ENCODE measurements at regions not wholly inside any gene's neighbourhood (a gene's known extent, or its start where the extent isn't known, plus 50 kb on each side); places are given as distances from the start of the nearest gene placed in this dataset.

GRCh38 chr4:173685831-173686210, 155.8 kb upstream of the HAND2 start:
- no peak for TF ChIP-seq POLR2A (IDR thresholded peaks at IDR 0.05; ENCODE audit: low read depth, low read length)
- no peak for DNase-seq (ENCODE audit: insufficient read length, low spot score)
- no peak for FAIRE-seq

GRCh38 chr4:173685165-173685830, 155.3 kb upstream of the HAND2 start:
- FAIRE-seq (no peak), DNase-seq (ENCODE audit: insufficient read length, low spot score) (no peak)
- no peak for TF ChIP-seq POLR2A (IDR thresholded peaks at IDR 0.05; ENCODE audit: low read depth, low read length)

GRCh38 chr4:173684223-173684622, 154.2 kb upstream of the HAND2 start:
- FAIRE-seq (no peak), DNase-seq (ENCODE audit: insufficient read length, low spot score) (no peak)
- TF ChIP-seq POLR2A (IDR thresholded peaks at IDR 0.05; ENCODE audit: low read depth, low read length): no peak

- no peak for DNase-seq (ENCODE audit: insufficient read length, low spot score)
- FAIRE-seq: no peak
- TF ChIP-seq POLR2A (IDR thresholded peaks at IDR 0.05; ENCODE audit: low read depth, low read length): no peak
These were observed 152.6 kb upstream of the HAND2 start for GRCh38 chr4:173682609-173683008.

GRCh38 chr4:173680278-173680677, 150.2 kb upstream of the HAND2 start:
- TF ChIP-seq POLR2A (IDR thresholded peaks at IDR 0.05; ENCODE audit: low read depth, low read length): no peak
- no peak for DNase-seq (ENCODE audit: insufficient read length, low spot score)
- no peak for FAIRE-seq

GRCh38 chr4:173675446-173675845, 145.4 kb upstream of the HAND2 start:
- DNase-seq (ENCODE audit: insufficient read length, low spot score) (no peak), FAIRE-seq (no peak)
- no peak for TF ChIP-seq POLR2A (IDR thresholded peaks at IDR 0.05; ENCODE audit: low read depth, low read length)

GRCh38 chr4:173669460-173670179, 139.6 kb upstream of the HAND2 start:
- TF ChIP-seq POLR2A (IDR thresholded peaks at IDR 0.05; ENCODE audit: low read depth, low read length): no peak
- FAIRE-seq (no peak), DNase-seq (ENCODE audit: insufficient read length, low spot score) (no peak)

GRCh38 chr4:173661001-173661400, 131.0 kb upstream of the HAND2 start:
- no peak for TF ChIP-seq POLR2A (IDR thresholded peaks at IDR 0.05; ENCODE audit: low read depth, low read length)
- DNase-seq (ENCODE audit: insufficient read length, low spot score) (no peak), FAIRE-seq (no peak)

GRCh38 chr4:173656898-173657297, 126.9 kb upstream of the HAND2 start:
- TF ChIP-seq POLR2A (IDR thresholded peaks at IDR 0.05; ENCODE audit: low read depth, low read length): no peak
- FAIRE-seq: no peak
- DNase-seq (ENCODE audit: insufficient read length, low spot score): no peak

- DNase-seq (ENCODE audit: insufficient read length, low spot score) (no peak), FAIRE-seq (no peak)
- TF ChIP-seq POLR2A (IDR thresholded peaks at IDR 0.05; ENCODE audit: low read depth, low read length): no peak
These were observed 122.4 kb upstream of the HAND2 start for GRCh38 chr4:173652283-173652931.

- no peak for FAIRE-seq
- no peak for DNase-seq (ENCODE audit: insufficient read length, low spot score)
- no peak for TF ChIP-seq POLR2A (IDR thresholded peaks at IDR 0.05; ENCODE audit: low read depth, low read length)
These were observed 121.7 kb upstream of the HAND2 start for GRCh38 chr4:173651651-173652282.

GRCh38 chr4:173647902-173648301, 117.9 kb upstream of the HAND2 start:
- DNase-seq (ENCODE audit: insufficient read length, low spot score) (no peak), FAIRE-seq (no peak)
- no peak for TF ChIP-seq POLR2A (IDR thresholded peaks at IDR 0.05; ENCODE audit: low read depth, low read length)

GRCh38 chr4:173642509-173642908, 112.5 kb upstream of the HAND2 start:
- TF ChIP-seq POLR2A (IDR thresholded peaks at IDR 0.05; ENCODE audit: low read depth, low read length): no peak
- DNase-seq (ENCODE audit: insufficient read length, low spot score) (no peak), FAIRE-seq (no peak)

GRCh38 chr4:173635395-173635794, 105.4 kb upstream of the HAND2 start:
- DNase-seq (ENCODE audit: insufficient read length, low spot score) (no peak), FAIRE-seq (no peak)
- no peak for TF ChIP-seq POLR2A (IDR thresholded peaks at IDR 0.05; ENCODE audit: low read depth, low read length)
